T-cell (primary cell): ENCODE measurements at regions not wholly inside any gene's neighbourhood (a gene's known extent, or its start where the extent isn't known, plus 50 kb on each side); places are given as distances from the start of the nearest gene placed in this dataset.

Experiments
- ATAC-seq, 4 experiments: fragments of 200-7000 bp in 3 of 4; fragments of 150-1000 bp in 1 of 4; cut with Tn5 transposase; replicated peaks in 1 of 4; 1 replicate in 3 of 4; 2 replicates in 1 of 4; pipeline ENCODE4 v1.10.0; 2021; ENCODE audit warnings: moderate library complexity in 3 of 4, mild to moderate bottlenecking in 2 of 4, moderate number of reproducible peaks in 1 of 4
- CTCF ChIA-PET, 2 donors: fragments of 300-600 bp; sonication (Branson Sonifier 250); formaldehyde crosslinking; loops; one replicate each; lab custom pipeline; 2022; ENCODE audit warnings: antibody characterized with exemption in 2 of 2; lab: Charles Lee
- POLR2A ChIA-PET, 2 donors: fragments of 300-600 bp; sonication (Branson Sonifier 250); formaldehyde crosslinking; loops; one replicate each; lab custom pipeline; 2022; ENCODE audit warnings: antibody characterized with exemption in 2 of 2; lab: Charles Lee
- DNase-seq, 35 experiments: peaks; one replicate each; pipeline versions ENCODE4 v3.0.0 to v3.0.0-alpha.2; 2013 to 2023
- H3K27ac ChIP-seq: one replicate; pipeline ENCODE4 v1.5.1; 2013; ENCODE audit warnings: low read length
- H3K27me3 ChIP-seq, 2 experiments: replicated peaks in 1 of 2; 1 replicate in 1 of 2; 2 replicates in 1 of 2; pipeline versions ENCODE4 v1.6.1 to v1.7.0; 2013; ENCODE audit warnings: low read length in 1 of 2, mixed read lengths in 1 of 2; ENCODE audit not compliant: control insufficient read depth in 2 of 2, insufficient read depth in 2 of 2; ENCODE audit errors: extremely low read depth in 1 of 2
- H3K36me3 ChIP-seq, 2 donors: 1 replicate in 1 of 2; 2 replicates in 1 of 2; pipeline versions ENCODE4 v1.6.1 to v1.7.0; 2013; ENCODE audit warnings: low read length in 1 of 2; ENCODE audit not compliant: control insufficient read depth in 2 of 2, insufficient read depth in 1 of 2; ENCODE audit errors: extremely low read depth in 1 of 2
- H3K4me1 ChIP-seq, 2 experiments: 1 replicate in 1 of 2; 2 replicates in 1 of 2; pipeline versions ENCODE4 v1.6.1 to v1.7.0; 2013; ENCODE audit warnings: low read length in 2 of 2, mixed read lengths in 1 of 2; ENCODE audit not compliant: insufficient read depth in 2 of 2, control insufficient read depth in 1 of 2; ENCODE audit errors: extremely low read depth in 1 of 2
- H3K4me3 ChIP-seq, 2 donors: 1 replicate in 1 of 2; 2 replicates in 1 of 2; pipeline versions ENCODE4 v1.5.1 to v1.7.0; 2013; ENCODE audit warnings: mild to moderate bottlenecking in 2 of 2, low read length in 1 of 2, moderate library complexity in 1 of 2; ENCODE audit not compliant: control insufficient read depth in 1 of 2; ENCODE audit errors: extremely low read depth in 1 of 2
- H3K9me3 ChIP-seq: 2 replicates; pipeline ENCODE4 v1.7.0; 2013
- H3K27ac Mint-ChIP-seq, 2 donors: one replicate each; pipeline ENCODE4 v1.8.0; 2020 to 2021; ENCODE audit warnings: mild to moderate bottlenecking in 2 of 2, mixed read lengths in 2 of 2
- H3K27me3 Mint-ChIP-seq, 2 donors: one replicate each; pipeline ENCODE4 v1.8.0; 2021 to 2022; ENCODE audit warnings: mixed read lengths in 2 of 2
- H3K36me3 Mint-ChIP-seq: one replicate; pipeline ENCODE4 v1.8.0; 2021; ENCODE audit warnings: mixed read lengths
- H3K4me1 Mint-ChIP-seq, 3 donors: one replicate each; pipeline ENCODE4 v1.8.0; 2020 to 2022; ENCODE audit warnings: mixed read lengths in 3 of 3, mild to moderate bottlenecking in 1 of 3
- H3K4me3 Mint-ChIP-seq, 3 donors: one replicate each; pipeline ENCODE4 v1.8.0; 2020 to 2022; ENCODE audit warnings: mild to moderate bottlenecking in 3 of 3, mixed read lengths in 3 of 3, moderate library complexity in 3 of 3
- H3K9me3 Mint-ChIP-seq, 3 donors: one replicate each; pipeline ENCODE4 v1.8.0; 2020 to 2022; ENCODE audit warnings: mixed read lengths in 3 of 3
- WGBS: methylation state at CpG from one replicate; pipeline ENCODE4 v1.1.5; 2013; ENCODE audit warnings: missing lambda C conversion rate; ENCODE audit not compliant: insufficient coverage; 5-methylcytosine and 5-hydroxymethylcytosine counted together

GRCh38 chr1:84078842-84079202 is 65.2 kb upstream of the PRKACB start:
- no CpG with 5 or more reads among the region's 5 CpGs for WGBS
- Mint-ChIP-seq H3K4me1 (peaks cover 6 to 14% (median 14%) of the 10 kb centered on the region in 3 donors), H3K4me3 (peak overlapping the region; percentile 79 to 88 (median 83)), H3K27me3 (peaks cover 0 to 6% of the 10 kb centered on the region in 2 donors), H3K27ac (no peak overlapping the region), H3K9me3 (no peaks in the 10 kb centered on the region), H3K36me3 (no peaks in the 10 kb centered on the region)
- Histone ChIP-seq H3K9me3 (no peaks in the 10 kb centered on the region), H3K27ac (no peak overlapping the region), H3K4me1 (peaks cover 0 to 12% of the 10 kb centered on the region in 2 experiments), H3K4me3 (peak overlapping the region; percentile 77 to 84), H3K27me3 (peaks cover 0 to 11% of the 10 kb centered on the region in 2 experiments), H3K36me3 (no peaks in the 10 kb centered on the region)
- ChIA-PET POLR2A (interaction anchor here in 1 of 2 donors (0.5 kb wide), 1 partner anchor 34 kb away, joined by 3 read pairs; no protein-coding TSS in a partner anchor), CTCF (interaction anchor here (0.6 to 1.7 kb wide), 4 partner anchors 12 to 1629 kb away, joined by 4 to 5 read pairs (median 5); partner anchors contain the start of genes PRKACB (in 1 of the 2) and ZNHIT6 (in 1 of the 2))
- DNase-seq (no peak), ATAC-seq (no peak)

- peaks cover 0 to 12% of the 10 kb centered on the region in 2 experiments for H3K4me1 ChIP-seq
- peak in 6 of 35 experiments; percentile 2 to 25 (median 5) for DNase-seq
- peak overlapping the region; percentile 79 to 88 (median 83) for H3K4me3 Mint-ChIP-seq
- CTCF ChIA-PET, result interaction anchor here (0.6 to 1.5 kb wide), 3 partner anchors 11 to 1630 kb away, joined by 4 to 5 read pairs (median 5); partner anchors contain the start of genes PRKACB (in 1 of the 2) and ZNHIT6 (in 1 of the 2)
- no peaks in the 10 kb centered on the region for H3K36me3 ChIP-seq
- peaks cover 0 to 4% of the 10 kb centered on the region in 2 donors for H3K27me3 Mint-ChIP-seq
- H3K9me3 ChIP-seq, result no peaks in the 10 kb centered on the region
- no peaks in the 10 kb centered on the region for H3K9me3 Mint-ChIP-seq
- POLR2A ChIA-PET, result no interaction called here
- 2% methylated on average over 40 of the region's 61 CpGs for WGBS
- peak in 3 of 4 experiments; percentile 40 to 53 (median 52) for ATAC-seq
- H3K27ac ChIP-seq, result peak overlapping the region; percentile 29
- H3K36me3 Mint-ChIP-seq, result no peaks in the 10 kb centered on the region
- H3K27me3 ChIP-seq, result peaks cover 0 to 11% of the 10 kb centered on the region in 2 experiments
- peak overlapping the region in 1 of 2 donors; percentile 22 for H3K27ac Mint-ChIP-seq
- peak overlapping the region; percentile 77 to 84 for H3K4me3 ChIP-seq
- peaks cover 6 to 14% (median 14%) of the 10 kb centered on the region in 3 donors for H3K4me1 Mint-ChIP-seq
Measured at GRCh38 chr1:84078108-84078841, 65.8 kb upstream of the PRKACB start.

- ChIA-PET CTCF (interaction anchor here in 1 of 2 donors (0.8 kb wide), 1 partner anchor 69 kb away, joined by 3 read pairs; no protein-coding TSS in a partner anchor), POLR2A (no interaction called here)
- H3K4me3 Mint-ChIP-seq, result peak overlapping the region; percentile 81 to 88 (median 83)
- no peaks in the 10 kb centered on the region for H3K36me3 ChIP-seq
- H3K27me3 Mint-ChIP-seq, result peaks cover 0 to 3% of the 10 kb centered on the region in 2 donors
- peaks cover 0 to 11% of the 10 kb centered on the region in 2 experiments for H3K27me3 ChIP-seq
- H3K4me1 Mint-ChIP-seq, result peaks cover 6 to 14% (median 14%) of the 10 kb centered on the region in 3 donors
- ATAC-seq (peak; percentile 92 to 93 (median 92)), DNase-seq (peak; percentile 35 to 85 (median 64))
- peak overlapping the region; percentile 66 to 69 for H3K27ac Mint-ChIP-seq
- H3K36me3 Mint-ChIP-seq, result no peaks in the 10 kb centered on the region
- H3K4me3 ChIP-seq, result peak overlapping the region; percentile 77 to 84
- peak overlapping the region; percentile 61 for H3K27ac ChIP-seq
- whole genome bisulfite sequencing, result under 1% methylated on average over 59 of the region's 71 CpGs
- no peaks in the 10 kb centered on the region for H3K9me3 Mint-ChIP-seq
- peaks cover 0 to 12% of the 10 kb centered on the region in 2 experiments for H3K4me1 ChIP-seq
- no peaks in the 10 kb centered on the region for H3K9me3 ChIP-seq
Measured at GRCh38 chr1:84077476-84078107, 66.5 kb upstream of the PRKACB start.

- peaks cover 0 to 10% of the 10 kb centered on the region in 2 experiments for H3K27me3 ChIP-seq
- CTCF ChIA-PET, result no interaction called here
- H3K36me3 Mint-ChIP-seq, result peaks cover 8% of the 10 kb centered on the region
- peaks cover 0 to 6% (median 6%) of the 10 kb centered on the region in 3 donors for H3K4me1 Mint-ChIP-seq
- ATAC-seq, result no peak
- H3K4me3 ChIP-seq, result no peak overlapping the region
- no peak overlapping the region for H3K27ac ChIP-seq
- peaks cover 0 to 4% of the 10 kb centered on the region in 2 experiments for H3K4me1 ChIP-seq
- H3K27me3 Mint-ChIP-seq, result peaks cover 9% of the 10 kb centered on the region in 2 donors
- POLR2A ChIA-PET, result no interaction called here
- H3K27ac Mint-ChIP-seq, result no peak overlapping the region
- WGBS, result no CpG with 5 or more reads among the region's 3 CpGs
- no peak for DNase-seq
- no peaks in the 10 kb centered on the region for H3K36me3 ChIP-seq
- H3K9me3 Mint-ChIP-seq, result peaks cover 0 to 12% (median 5%) of the 10 kb centered on the region in 3 donors
- H3K9me3 ChIP-seq, result no peaks in the 10 kb centered on the region
- H3K4me3 Mint-ChIP-seq, result no peak overlapping the region
Measured at GRCh38 chr1:84073266-84073665, 70.8 kb upstream of the PRKACB start.

GRCh38 chr1:84069236-84069845 is 70.4 kb upstream of the TTLL7 start:
- Histone ChIP-seq H3K36me3 (no peaks in the 10 kb centered on the region), H3K27me3 (peaks cover 0 to 7% of the 10 kb centered on the region in 2 experiments), H3K4me1 (no peaks in the 10 kb centered on the region), H3K9me3 (no peaks in the 10 kb centered on the region), H3K4me3 (no peak overlapping the region), H3K27ac (no peak overlapping the region)
- peaks cover 0 to 12% (median 5%) of the 10 kb centered on the region in 3 donors for H3K9me3 Mint-ChIP-seq
- no peak for ATAC-seq
- H3K4me1 Mint-ChIP-seq, result no peaks in the 10 kb centered on the region
- H3K27me3 Mint-ChIP-seq, result peaks cover 17 to 21% of the 10 kb centered on the region in 2 donors
- CTCF ChIA-PET, result no interaction called here
- no peak for DNase-seq
- POLR2A ChIA-PET, result no interaction called here
- WGBS, result 100% methylated on average over 1 of the region's 2 CpGs
- H3K36me3 Mint-ChIP-seq, result peaks cover 8% of the 10 kb centered on the region
- no peak overlapping the region for H3K27ac Mint-ChIP-seq
- H3K4me3 Mint-ChIP-seq, result no peak overlapping the region

GRCh38 chr1:84062496-84062895 is 63.6 kb upstream of the TTLL7 start:
- no CpG with 5 or more reads among the region's 1 CpG for WGBS
- no peaks in the 10 kb centered on the region for H3K4me1 Mint-ChIP-seq
- ChIA-PET POLR2A (no interaction called here), CTCF (no interaction called here)
- Histone ChIP-seq H3K36me3 (no peaks in the 10 kb centered on the region), H3K4me3 (no peak overlapping the region), H3K27ac (no peak overlapping the region), H3K9me3 (no peaks in the 10 kb centered on the region), H3K27me3 (peaks cover 0 to 4% of the 10 kb centered on the region in 2 experiments), H3K4me1 (no peaks in the 10 kb centered on the region)
- DNase-seq, result no peak
- no peak for ATAC-seq
- no peaks in the 10 kb centered on the region for H3K9me3 Mint-ChIP-seq
- peaks cover 12 to 24% of the 10 kb centered on the region in 2 donors for H3K27me3 Mint-ChIP-seq
- no peaks in the 10 kb centered on the region for H3K36me3 Mint-ChIP-seq
- H3K4me3 Mint-ChIP-seq, result no peak overlapping the region
- H3K27ac Mint-ChIP-seq, result no peak overlapping the region
